Activated CD4-positive, alpha-beta T cell treated with anti-CD3 and anti-CD28 coated beads, Interleukin-2, amount 10 ng/mL, durations not matched to agents 24 days and 14 days (primary cell): ENCODE measurements at regions not wholly inside any gene's neighbourhood (a gene's known extent, or its start where the extent isn't known, plus 50 kb on each side); places are given as distances from the start of the nearest gene placed in this dataset.

Experiments
- DNase-seq: peaks from one replicate; pipeline ENCODE4 v3.0.0; 2022
- H3K27ac Mint-ChIP-seq: one replicate; pipeline ENCODE4 v1.8.0; 2022; ENCODE audit warnings: mild to moderate bottlenecking, mixed read lengths
- H3K27me3 Mint-ChIP-seq: one replicate; pipeline ENCODE4 v1.8.0; 2022; ENCODE audit warnings: mixed read lengths
- H3K36me3 Mint-ChIP-seq: one replicate; pipeline ENCODE4 v1.8.0; 2022; ENCODE audit warnings: low read depth, mild to moderate bottlenecking, mixed read lengths
- H3K4me1 Mint-ChIP-seq: one replicate; pipeline ENCODE4 v1.8.0; 2021; ENCODE audit warnings: mixed read lengths
- H3K4me3 Mint-ChIP-seq: one replicate; pipeline ENCODE4 v1.8.0; 2022; ENCODE audit warnings: mild to moderate bottlenecking, moderate library complexity, mixed read lengths
- H3K9me3 Mint-ChIP-seq: one replicate; pipeline ENCODE4 v1.8.0; 2021; ENCODE audit warnings: mixed read lengths
- intact Hi-C: fragments of 100-400 bp; cut with micrococcal nuclease; formaldehyde crosslinking; loops from one replicate; pipeline ENCODE4 v1.15.1; 2023

- no peak overlapping the region for H3K27ac Mint-ChIP-seq
- H3K36me3 Mint-ChIP-seq: no peaks in the 10 kb centered on the region
- no peaks in the 10 kb centered on the region for H3K27me3 Mint-ChIP-seq
- no peaks in the 10 kb centered on the region for H3K4me1 Mint-ChIP-seq
- H3K9me3 Mint-ChIP-seq: no peaks in the 10 kb centered on the region
- DNase-seq: no peak
- no peak overlapping the region for H3K4me3 Mint-ChIP-seq
- intact Hi-C loops: no loop called here
Measured at GRCh38 chr2:22683914-22684313, 701.1 kb upstream of the KLHL29 start.

DNA sequence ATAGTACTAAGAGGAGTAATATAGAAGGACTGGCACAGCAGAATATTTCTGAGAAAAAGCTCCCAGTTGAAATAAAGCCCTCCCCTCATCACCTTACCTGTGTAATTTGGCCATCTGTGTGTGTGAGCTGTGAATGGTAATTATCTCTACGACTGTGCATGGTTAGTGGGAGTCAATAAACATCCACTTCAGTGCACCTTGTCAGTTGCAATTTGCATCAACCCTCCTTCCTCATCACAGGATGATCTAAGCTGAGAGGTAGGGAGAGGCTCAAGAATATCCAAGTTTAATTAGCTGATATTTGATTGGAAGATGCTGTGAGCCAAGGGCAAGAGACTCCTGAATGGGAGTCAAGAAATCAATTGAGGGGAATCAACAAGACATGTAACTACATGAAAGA is 694.9 kb upstream of the KLHL29 start:
- no peak for DNase-seq
- intact Hi-C loops: no loop called here
- Mint-ChIP-seq H3K4me3 (no peak overlapping the region), H3K27me3 (no peaks in the 10 kb centered on the region), H3K9me3 (no peaks in the 10 kb centered on the region), H3K27ac (no peak overlapping the region), H3K4me1 (no peaks in the 10 kb centered on the region), H3K36me3 (no peaks in the 10 kb centered on the region)

- Mint-ChIP-seq H3K27ac (no peak overlapping the region), H3K4me3 (no peak overlapping the region), H3K9me3 (no peaks in the 10 kb centered on the region), H3K27me3 (no peaks in the 10 kb centered on the region), H3K4me1 (no peaks in the 10 kb centered on the region), H3K36me3 (no peaks in the 10 kb centered on the region)
- intact Hi-C loops: no loop called here
- no peak for DNase-seq
Measured at GRCh38 chr2:22691666-22692065, 693.3 kb upstream of the KLHL29 start.

GRCh38 chr2:22692746-22693145 is 692.2 kb upstream of the KLHL29 start:
- H3K9me3 Mint-ChIP-seq: no peaks in the 10 kb centered on the region
- no peaks in the 10 kb centered on the region for H3K36me3 Mint-ChIP-seq
- intact Hi-C loops: no loop called here
- no peak overlapping the region for H3K4me3 Mint-ChIP-seq
- no peaks in the 10 kb centered on the region for H3K27me3 Mint-ChIP-seq
- H3K4me1 Mint-ChIP-seq: no peaks in the 10 kb centered on the region
- DNase-seq: no peak
- no peak overlapping the region for H3K27ac Mint-ChIP-seq

GRCh38 chr2:22694300-22694699 is 690.7 kb upstream of the KLHL29 start:
- DNase-seq: no peak
- Mint-ChIP-seq H3K36me3 (no peaks in the 10 kb centered on the region), H3K9me3 (no peaks in the 10 kb centered on the region), H3K4me1 (no peaks in the 10 kb centered on the region), H3K27ac (no peak overlapping the region), H3K4me3 (no peak overlapping the region), H3K27me3 (no peaks in the 10 kb centered on the region)
- intact Hi-C loops: no loop called here

- no peaks in the 10 kb centered on the region for H3K9me3 Mint-ChIP-seq
- no peak overlapping the region for H3K27ac Mint-ChIP-seq
- H3K27me3 Mint-ChIP-seq: no peaks in the 10 kb centered on the region
- H3K4me1 Mint-ChIP-seq: no peaks in the 10 kb centered on the region
- intact Hi-C loops: no loop called here
- no peak overlapping the region for H3K4me3 Mint-ChIP-seq
- no peak for DNase-seq
- no peaks in the 10 kb centered on the region for H3K36me3 Mint-ChIP-seq
Measured at GRCh38 chr2:22694856-22695255, 690.1 kb upstream of the KLHL29 start.

GRCh38 chr2:22697054-22697788 is 687.8 kb upstream of the KLHL29 start:
- H3K27ac Mint-ChIP-seq: no peak overlapping the region
- no peaks in the 10 kb centered on the region for H3K27me3 Mint-ChIP-seq
- no peaks in the 10 kb centered on the region for H3K4me1 Mint-ChIP-seq
- intact Hi-C loops: no loop called here
- no peak for DNase-seq
- H3K36me3 Mint-ChIP-seq: no peaks in the 10 kb centered on the region
- H3K9me3 Mint-ChIP-seq: no peaks in the 10 kb centered on the region
- H3K4me3 Mint-ChIP-seq: no peak overlapping the region

- no peaks in the 10 kb centered on the region for H3K36me3 Mint-ChIP-seq
- no peaks in the 10 kb centered on the region for H3K27me3 Mint-ChIP-seq
- H3K27ac Mint-ChIP-seq: no peak overlapping the region
- intact Hi-C loops: no loop called here
- H3K4me1 Mint-ChIP-seq: no peaks in the 10 kb centered on the region
- no peak overlapping the region for H3K4me3 Mint-ChIP-seq
- no peak for DNase-seq
- H3K9me3 Mint-ChIP-seq: no peaks in the 10 kb centered on the region
Measured at GRCh38 chr2:22701561-22702160, 683.3 kb upstream of the KLHL29 start.

DNA sequence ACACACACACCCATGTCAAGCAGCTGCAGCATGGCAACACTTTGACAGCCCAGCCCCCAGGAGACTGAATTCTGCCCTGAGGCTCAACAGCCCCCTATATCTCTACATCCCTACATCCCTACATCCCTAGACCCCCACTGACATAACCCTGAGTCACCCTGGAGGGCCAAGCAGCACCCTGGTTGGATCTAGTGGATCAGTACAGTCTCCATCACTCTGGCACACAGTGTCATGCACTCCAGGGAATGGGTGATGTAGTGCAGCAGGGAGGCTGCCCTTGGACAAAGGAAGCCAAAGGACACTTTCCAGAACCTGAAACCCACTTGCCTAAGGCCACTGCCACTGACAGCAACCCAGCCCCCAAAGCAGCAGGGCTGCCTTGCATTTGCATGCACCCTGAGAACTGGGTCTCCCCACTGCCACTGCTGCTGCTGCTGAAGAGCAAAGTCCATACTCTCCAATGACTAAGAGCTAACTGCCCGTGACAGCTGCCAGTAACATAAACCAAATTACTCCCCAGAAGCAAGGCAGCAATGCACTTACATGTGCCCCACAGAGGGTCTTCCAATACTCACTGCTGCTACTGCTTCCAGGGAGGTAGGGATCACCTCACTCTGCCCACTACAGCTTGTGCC is 681.6 kb upstream of the KLHL29 start:
- no peaks in the 10 kb centered on the region for H3K4me1 Mint-ChIP-seq
- no peaks in the 10 kb centered on the region for H3K27me3 Mint-ChIP-seq
- H3K9me3 Mint-ChIP-seq: no peaks in the 10 kb centered on the region
- no peak overlapping the region for H3K27ac Mint-ChIP-seq
- no peak for DNase-seq
- H3K4me3 Mint-ChIP-seq: no peak overlapping the region
- intact Hi-C loops: no loop called here
- H3K36me3 Mint-ChIP-seq: no peaks in the 10 kb centered on the region

- no peaks in the 10 kb centered on the region for H3K27me3 Mint-ChIP-seq
- no peak overlapping the region for H3K27ac Mint-ChIP-seq
- intact Hi-C loops: no loop called here
- H3K4me3 Mint-ChIP-seq: no peak overlapping the region
- no peaks in the 10 kb centered on the region for H3K4me1 Mint-ChIP-seq
- DNase-seq: no peak
- peaks cover 17% of the 10 kb centered on the region for H3K9me3 Mint-ChIP-seq
- H3K36me3 Mint-ChIP-seq: no peaks in the 10 kb centered on the region
Measured at GRCh38 chr2:22719396-22719795, 665.6 kb upstream of the KLHL29 start.

DNA sequence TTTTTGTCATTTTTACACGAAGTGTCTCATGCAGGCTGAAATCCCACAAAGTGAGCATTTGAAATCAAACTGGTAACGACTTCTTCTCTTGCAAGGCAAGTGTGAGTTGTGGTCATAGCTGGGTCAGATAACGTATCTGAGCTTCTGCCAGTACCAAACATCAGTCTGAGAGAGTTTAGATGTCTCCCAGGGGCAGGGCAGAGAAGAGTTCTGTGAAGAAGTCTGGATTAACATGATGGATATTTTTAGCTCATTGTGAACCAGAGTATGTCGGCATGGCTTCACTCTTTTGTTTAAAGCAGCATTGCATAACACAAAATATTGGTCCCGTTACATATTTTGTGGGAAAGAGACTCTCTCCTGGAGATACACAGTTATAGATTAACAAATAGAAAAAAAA is 655.5 kb upstream of the KLHL29 start:
- no peak overlapping the region for H3K27ac Mint-ChIP-seq
- H3K36me3 Mint-ChIP-seq: no peaks in the 10 kb centered on the region
- intact Hi-C loops: no loop called here
- H3K4me3 Mint-ChIP-seq: no peak overlapping the region
- no peak for DNase-seq
- H3K4me1 Mint-ChIP-seq: no peaks in the 10 kb centered on the region
- H3K9me3 Mint-ChIP-seq: no peaks in the 10 kb centered on the region
- no peaks in the 10 kb centered on the region for H3K27me3 Mint-ChIP-seq

GRCh38 chr2:22734373-22735045 is 650.5 kb upstream of the KLHL29 start:
- DNase-seq: no peak
- Mint-ChIP-seq H3K9me3 (no peaks in the 10 kb centered on the region), H3K4me1 (no peaks in the 10 kb centered on the region), H3K4me3 (no peak overlapping the region), H3K27me3 (no peaks in the 10 kb centered on the region), H3K27ac (no peak overlapping the region), H3K36me3 (no peaks in the 10 kb centered on the region)
- intact Hi-C loops: no loop called here

DNA sequence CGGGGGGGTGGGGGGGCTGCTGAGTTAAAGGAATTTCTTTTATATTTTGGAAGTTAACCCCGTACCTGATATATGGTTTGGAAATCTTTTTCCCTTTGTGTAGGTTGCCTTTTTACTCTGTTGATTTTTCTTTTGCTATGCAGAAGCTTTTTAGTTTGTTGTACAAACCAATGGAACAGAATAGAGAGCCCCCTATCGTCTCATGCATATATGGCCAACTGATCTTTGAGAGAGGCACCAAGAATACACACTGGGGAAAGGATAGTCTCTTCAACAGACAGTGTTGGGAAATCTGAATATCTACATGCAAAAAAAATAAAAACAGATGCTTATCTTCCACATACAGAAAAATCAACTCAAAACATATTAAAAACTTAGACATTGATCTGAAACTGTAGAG is 647.8 kb upstream of the KLHL29 start:
- no peak overlapping the region for H3K4me3 Mint-ChIP-seq
- DNase-seq: no peak
- H3K9me3 Mint-ChIP-seq: no peaks in the 10 kb centered on the region
- intact Hi-C loops: no loop called here
- H3K27ac Mint-ChIP-seq: no peak overlapping the region
- no peaks in the 10 kb centered on the region for H3K4me1 Mint-ChIP-seq
- no peaks in the 10 kb centered on the region for H3K27me3 Mint-ChIP-seq
- no peaks in the 10 kb centered on the region for H3K36me3 Mint-ChIP-seq

- Mint-ChIP-seq H3K4me3 (no peak overlapping the region), H3K27me3 (no peaks in the 10 kb centered on the region), H3K9me3 (no peaks in the 10 kb centered on the region), H3K36me3 (no peaks in the 10 kb centered on the region), H3K4me1 (no peaks in the 10 kb centered on the region), H3K27ac (no peak overlapping the region)
- intact Hi-C loops: no loop called here
- DNase-seq: no peak
Measured at GRCh38 chr2:22741216-22741615, 643.8 kb upstream of the KLHL29 start.
